ENCODE measurements at regions not wholly inside any gene's neighbourhood (a gene's known extent, or its start where the extent isn't known, plus 50 kb on each side); places are given as distances from the start of the nearest gene placed in this dataset.

GRCh38 chr5:110812639-110813038 lies 73.8 kb downstream of the SLC25A46 start:
- Histone ChIP-seq H3K27me3 (no peaks in the 10 kb centered on the region), H3K4me3 (no peak overlapping the region), H3K36me3 (no peaks in the 10 kb centered on the region), H3K27ac (no peak overlapping the region), H3K4me1 (no peaks in the 10 kb centered on the region), H3K9me3 (peaks cover 0 to 21% (median 2%) of the 10 kb centered on the region in 4 donors)
- 90% methylated on average over 3 of the region's 3 CpGs for WGBS, 2 donors
- TF ChIP-seq CTCF (IDR thresholded peaks at IDR 0.05), result no peak
- TF ChIP-seq POLR2A (IDR thresholded peaks at IDR 0.05), result no peak
- no peak for TF ChIP-seq EP300 (IDR thresholded peaks at IDR 0.05)
- DNase-seq (ENCODE audit: low spot score in 2 of 2), result no peak

GRCh38 chr5:110815916-110816605 lies 77.3 kb downstream of the SLC25A46 start:
- no peaks in the 10 kb centered on the region for H3K27me3 ChIP-seq
- H3K27ac ChIP-seq, result no peak overlapping the region
- TF ChIP-seq EP300 (IDR thresholded peaks at IDR 0.05) (no peak), CTCF (IDR thresholded peaks at IDR 0.05) (no peak), POLR2A (IDR thresholded peaks at IDR 0.05) (no peak)
- no peaks in the 10 kb centered on the region for H3K36me3 ChIP-seq
- peaks cover 0 to 17% (median 2%) of the 10 kb centered on the region in 4 donors for H3K9me3 ChIP-seq
- H3K4me3 ChIP-seq, result no peak overlapping the region
- no peak for DNase-seq (ENCODE audit: low spot score in 2 of 2)
- no peaks in the 10 kb centered on the region for H3K4me1 ChIP-seq
- WGBS, 2 donors, result 45 to 48% methylated on average over 1 of the region's 1 CpG

GRCh38 chr5:110817459-110817858 lies 78.7 kb downstream of the SLC25A46 start:
- H3K4me3 ChIP-seq, result no peak overlapping the region
- no peaks in the 10 kb centered on the region for H3K4me1 ChIP-seq
- no peak for DNase-seq (ENCODE audit: low spot score in 2 of 2)
- no peak overlapping the region for H3K27ac ChIP-seq
- TF ChIP-seq EP300 (IDR thresholded peaks at IDR 0.05), result no peak
- TF ChIP-seq POLR2A (IDR thresholded peaks at IDR 0.05), result no peak
- TF ChIP-seq CTCF (IDR thresholded peaks at IDR 0.05), result no peak
- H3K9me3 ChIP-seq, result peaks cover 0 to 6% (median 2%) of the 10 kb centered on the region in 4 donors
- no peaks in the 10 kb centered on the region for H3K36me3 ChIP-seq
- 77 to 84% methylated on average over 7 of the region's 7 CpGs for WGBS, 2 donors
- no peaks in the 10 kb centered on the region for H3K27me3 ChIP-seq

GRCh38 chr5:110823571-110823970 lies 84.8 kb downstream of the SLC25A46 start:
- no peak for DNase-seq (ENCODE audit: low spot score in 2 of 2)

More at GRCh38 chr5:110823571-110823970, 84.8 kb downstream of the SLC25A46 start:
- no peak overlapping the region for H3K27ac ChIP-seq
- H3K4me3 ChIP-seq, result no peak overlapping the region
- no peaks in the 10 kb centered on the region for H3K27me3 ChIP-seq
- no peaks in the 10 kb centered on the region for H3K36me3 ChIP-seq
- TF ChIP-seq CTCF (IDR thresholded peaks at IDR 0.05) (no peak), POLR2A (IDR thresholded peaks at IDR 0.05) (no peak), EP300 (IDR thresholded peaks at IDR 0.05) (no peak)
- H3K9me3 ChIP-seq, result peaks cover 0 to 21% (median 7%) of the 10 kb centered on the region in 4 donors
- 83 to 90% methylated on average over 5 of the region's 5 CpGs for WGBS, 2 donors
- H3K4me1 ChIP-seq, result no peaks in the 10 kb centered on the region

All from tibial nerve (tissue), 4 donors.